ENCODE measurements at regions not wholly inside any gene's neighbourhood (a gene's known extent, or its start where the extent isn't known, plus 50 kb on each side); places are given as distances from the start of the nearest gene placed in this dataset.

- no peak overlapping the region for H3K4me3 Mint-ChIP-seq
- no peaks in the 10 kb centered on the region for H3K27me3 Mint-ChIP-seq (ENCODE audit: low read depth)
- H3K4me1 Mint-ChIP-seq (ENCODE audit: low read depth): no peaks in the 10 kb centered on the region
- peaks cover 14 to 18% of the 10 kb centered on the region in 2 donors for H3K36me3 Mint-ChIP-seq (ENCODE audit: insufficient read depth in 2 of 2)
- H3K27ac Mint-ChIP-seq: no peak overlapping the region
- peaks cover 14 to 21% of the 10 kb centered on the region in 2 donors for H3K9me3 Mint-ChIP-seq
- ATAC-seq (replicated peaks in 1 of 2): no peak
- DNase-seq: no peak
These were observed 185.9 kb upstream of the GATB start for GRCh38 chr4:151946718-151947117.

- no peaks in the 10 kb centered on the region for H3K27me3 Mint-ChIP-seq (ENCODE audit: low read depth)
- H3K27ac Mint-ChIP-seq: no peak overlapping the region
- DNase-seq (no peak), ATAC-seq (replicated peaks in 1 of 2) (no peak)
- peaks cover 11 to 24% of the 10 kb centered on the region in 2 donors for H3K9me3 Mint-ChIP-seq
- H3K36me3 Mint-ChIP-seq (ENCODE audit: insufficient read depth in 2 of 2): peaks cover 14 to 23% of the 10 kb centered on the region in 2 donors
- H3K4me1 Mint-ChIP-seq (ENCODE audit: low read depth): peaks cover 13% of the 10 kb centered on the region
- no peak overlapping the region for H3K4me3 Mint-ChIP-seq
These were observed 182.2 kb upstream of the GATB start for GRCh38 chr4:151942971-151943370.

GRCh38 chr4:151940926-151941617 is 180.3 kb upstream of the GATB start:
- DNase-seq: no peak
- peaks cover 8 to 15% of the 10 kb centered on the region in 2 donors for H3K9me3 Mint-ChIP-seq

GRCh38 chr4:151940291-151940690 is 179.5 kb upstream of the GATB start:
- Mint-ChIP-seq H3K4me1 (ENCODE audit: low read depth) (peaks cover 13% of the 10 kb centered on the region), H3K27ac (no peak overlapping the region), H3K27me3 (ENCODE audit: low read depth) (no peaks in the 10 kb centered on the region), H3K4me3 (no peak overlapping the region), H3K36me3 (ENCODE audit: insufficient read depth in 2 of 2) (peaks cover 2 to 9% of the 10 kb centered on the region in 2 donors), H3K9me3 (peaks cover 8 to 12% of the 10 kb centered on the region in 2 donors)
- ATAC-seq (replicated peaks in 1 of 2): no peak
- DNase-seq: no peak

More at GRCh38 chr4:151940926-151941617, 180.3 kb upstream of the GATB start:
- Mint-ChIP-seq H3K4me3 (no peak overlapping the region), H3K4me1 (ENCODE audit: low read depth) (peaks cover 13% of the 10 kb centered on the region), H3K27me3 (ENCODE audit: low read depth) (no peaks in the 10 kb centered on the region), H3K27ac (peak overlapping the region; percentile 3), H3K36me3 (ENCODE audit: insufficient read depth in 2 of 2) (peaks cover 2 to 11% of the 10 kb centered on the region in 2 donors)
- ATAC-seq (replicated peaks in 1 of 2): no peak

GRCh38 chr4:151939670-151940069 is 178.9 kb upstream of the GATB start:
- peaks cover 4 to 10% of the 10 kb centered on the region in 2 donors for H3K9me3 Mint-ChIP-seq

GRCh38 chr4:151935411-151935810 is 174.6 kb upstream of the GATB start:
- Mint-ChIP-seq H3K27ac (no peak overlapping the region), H3K36me3 (ENCODE audit: insufficient read depth in 2 of 2) (no peaks in the 10 kb centered on the region), H3K4me3 (no peak overlapping the region), H3K4me1 (ENCODE audit: low read depth) (peaks cover 3% of the 10 kb centered on the region), H3K9me3 (peaks cover 0 to 1% of the 10 kb centered on the region in 2 donors), H3K27me3 (ENCODE audit: low read depth) (no peaks in the 10 kb centered on the region)
- ATAC-seq (replicated peaks in 1 of 2) (no peak), DNase-seq (no peak)

More at GRCh38 chr4:151939670-151940069, 178.9 kb upstream of the GATB start:
- ATAC-seq (replicated peaks in 1 of 2) (no peak), DNase-seq (no peak)
- no peak overlapping the region for H3K27ac Mint-ChIP-seq
- H3K36me3 Mint-ChIP-seq (ENCODE audit: insufficient read depth in 2 of 2): peaks cover 2 to 9% of the 10 kb centered on the region in 2 donors
- peaks cover 13% of the 10 kb centered on the region for H3K4me1 Mint-ChIP-seq (ENCODE audit: low read depth)
- no peak overlapping the region for H3K4me3 Mint-ChIP-seq
- H3K27me3 Mint-ChIP-seq (ENCODE audit: low read depth): no peaks in the 10 kb centered on the region

GRCh38 chr4:151934766-151935165 is 174.0 kb upstream of the GATB start:
- Mint-ChIP-seq H3K4me3 (no peak overlapping the region), H3K27me3 (ENCODE audit: low read depth) (no peaks in the 10 kb centered on the region), H3K4me1 (ENCODE audit: low read depth) (no peaks in the 10 kb centered on the region), H3K27ac (no peak overlapping the region), H3K9me3 (peaks cover 0 to 1% of the 10 kb centered on the region in 2 donors), H3K36me3 (ENCODE audit: insufficient read depth in 2 of 2) (no peaks in the 10 kb centered on the region)
- DNase-seq (no peak), ATAC-seq (replicated peaks in 1 of 2) (no peak)

- Mint-ChIP-seq H3K36me3 (ENCODE audit: insufficient read depth in 2 of 2) (no peaks in the 10 kb centered on the region), H3K27me3 (ENCODE audit: low read depth) (no peaks in the 10 kb centered on the region), H3K27ac (no peak overlapping the region), H3K4me1 (ENCODE audit: low read depth) (no peaks in the 10 kb centered on the region), H3K9me3 (peaks cover 0 to 1% of the 10 kb centered on the region in 2 donors), H3K4me3 (no peak overlapping the region)
- DNase-seq (no peak), ATAC-seq (replicated peaks in 1 of 2) (no peak)
These were observed 172.5 kb upstream of the GATB start for GRCh38 chr4:151933122-151933827.

GRCh38 chr4:151931563-151931962 is 170.8 kb upstream of the GATB start:
- H3K4me3 Mint-ChIP-seq: no peak overlapping the region
- ATAC-seq (replicated peaks in 1 of 2) (no peak), DNase-seq (no peak)
- H3K36me3 Mint-ChIP-seq (ENCODE audit: insufficient read depth in 2 of 2): no peaks in the 10 kb centered on the region
- H3K9me3 Mint-ChIP-seq: peaks cover 0 to 1% of the 10 kb centered on the region in 2 donors
- no peaks in the 10 kb centered on the region for H3K4me1 Mint-ChIP-seq (ENCODE audit: low read depth)
- H3K27me3 Mint-ChIP-seq (ENCODE audit: low read depth): no peaks in the 10 kb centered on the region
- H3K27ac Mint-ChIP-seq: no peak overlapping the region

- Mint-ChIP-seq H3K27ac (no peak overlapping the region), H3K4me3 (no peak overlapping the region), H3K36me3 (ENCODE audit: insufficient read depth in 2 of 2) (no peaks in the 10 kb centered on the region), H3K4me1 (ENCODE audit: low read depth) (no peaks in the 10 kb centered on the region), H3K9me3 (peaks cover 1 to 3% of the 10 kb centered on the region in 2 donors), H3K27me3 (ENCODE audit: low read depth) (no peaks in the 10 kb centered on the region)
- DNase-seq: no peak
- ATAC-seq (replicated peaks in 1 of 2): no peak
These were observed 169.6 kb upstream of the GATB start for GRCh38 chr4:151930372-151930771.

GRCh38 chr4:151928112-151928511 is 167.3 kb upstream of the GATB start:
- ATAC-seq (replicated peaks in 1 of 2) (no peak), DNase-seq (no peak)
- H3K36me3 Mint-ChIP-seq (ENCODE audit: insufficient read depth in 2 of 2): no peaks in the 10 kb centered on the region
- no peak overlapping the region for H3K4me3 Mint-ChIP-seq
- no peaks in the 10 kb centered on the region for H3K27me3 Mint-ChIP-seq (ENCODE audit: low read depth)
- no peak overlapping the region for H3K27ac Mint-ChIP-seq
- no peaks in the 10 kb centered on the region for H3K4me1 Mint-ChIP-seq (ENCODE audit: low read depth)
- H3K9me3 Mint-ChIP-seq: peaks cover 0 to 3% of the 10 kb centered on the region in 2 donors

- no peaks in the 10 kb centered on the region for H3K36me3 Mint-ChIP-seq (ENCODE audit: insufficient read depth in 2 of 2)
- H3K27ac Mint-ChIP-seq: no peak overlapping the region
- H3K27me3 Mint-ChIP-seq (ENCODE audit: low read depth): no peaks in the 10 kb centered on the region
- no peak for DNase-seq
- no peak overlapping the region for H3K4me3 Mint-ChIP-seq
- peaks cover 0 to 3% of the 10 kb centered on the region in 2 donors for H3K9me3 Mint-ChIP-seq
- peak; percentile 55 to 76 for ATAC-seq (replicated peaks in 1 of 2)
- H3K4me1 Mint-ChIP-seq (ENCODE audit: low read depth): peaks cover 11% of the 10 kb centered on the region
These were observed 162.0 kb upstream of the GATB start for GRCh38 chr4:151922811-151923210.

GRCh38 chr4:151922306-151922705 is 161.5 kb upstream of the GATB start:
- no peaks in the 10 kb centered on the region for H3K36me3 Mint-ChIP-seq (ENCODE audit: insufficient read depth in 2 of 2)
- H3K27me3 Mint-ChIP-seq (ENCODE audit: low read depth): no peaks in the 10 kb centered on the region
- no peak overlapping the region for H3K27ac Mint-ChIP-seq
- H3K4me1 Mint-ChIP-seq (ENCODE audit: low read depth): peaks cover 11% of the 10 kb centered on the region
- H3K9me3 Mint-ChIP-seq: peaks cover 0 to 3% of the 10 kb centered on the region in 2 donors
- DNase-seq (no peak), ATAC-seq (replicated peaks in 1 of 2) (peak; percentile 74 to 80)
- no peak overlapping the region for H3K4me3 Mint-ChIP-seq
